ENCODE measurements at regions not wholly inside any gene's neighbourhood (a gene's known extent, or its start where the extent isn't known, plus 50 kb on each side); places are given as distances from the start of the nearest gene placed in this dataset.
"Not testable (repeated sequence)": the region's sequence is repeated elsewhere in the genome, so short reads cannot be mapped to it uniquely, and the experiment has no call there.

GRCh38 chr11:69218946-69219720 is 63.4 kb downstream of the SMIM38 start:
- no peak for DNase-seq (ENCODE audit: low read depth in 4 of 4, low spot score in 2 of 4)

DNA sequence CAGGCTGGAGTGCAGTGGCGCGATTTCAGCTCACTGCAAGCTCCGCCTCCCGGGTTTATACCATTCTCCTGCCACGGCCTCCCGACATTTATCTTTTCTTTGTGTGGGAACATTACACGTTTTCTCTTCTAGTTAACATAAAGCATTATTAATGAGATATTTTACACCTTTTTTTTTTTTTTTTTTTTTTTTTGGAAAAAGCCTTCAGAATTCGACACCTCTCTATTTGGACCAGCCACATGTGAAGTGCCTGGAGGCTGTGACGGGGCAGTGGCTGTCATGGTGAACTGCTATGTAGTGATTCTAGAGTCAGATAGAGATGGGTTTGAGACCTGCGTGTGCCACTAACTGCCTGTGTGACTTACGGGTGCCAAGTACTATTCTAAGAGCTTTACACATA is 64.3 kb downstream of the SMIM38 start:
- DNase-seq (ENCODE audit: low read depth in 4 of 4, low spot score in 2 of 4): no peak

DNA sequence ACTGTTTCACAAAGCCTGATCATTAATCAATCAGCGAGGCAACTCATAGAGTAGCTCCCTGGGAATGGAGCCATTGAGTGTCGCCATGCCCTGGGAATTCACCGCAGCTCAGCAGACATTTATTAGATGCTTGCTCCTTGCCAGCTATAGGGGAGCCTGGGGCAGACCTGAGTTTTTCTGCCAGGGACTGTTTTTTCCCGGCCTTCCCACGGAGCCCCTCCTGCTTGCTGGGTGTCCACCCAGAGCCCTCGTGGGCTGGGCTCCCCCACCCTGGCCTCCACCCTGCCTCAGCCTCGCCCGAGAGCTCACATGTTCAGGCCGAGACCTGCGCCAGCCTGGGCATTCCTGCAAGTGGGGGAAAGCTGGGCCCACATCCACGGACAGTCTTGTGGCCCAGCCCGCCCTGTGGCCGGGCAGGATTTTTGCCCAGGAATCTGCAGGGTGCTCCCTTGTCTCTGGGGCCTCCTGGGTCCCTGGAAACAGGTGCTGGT is 64.9 kb downstream of the SMIM38 start:
- no peak for DNase-seq (ENCODE audit: low read depth in 4 of 4, low spot score in 2 of 4)

DNA sequence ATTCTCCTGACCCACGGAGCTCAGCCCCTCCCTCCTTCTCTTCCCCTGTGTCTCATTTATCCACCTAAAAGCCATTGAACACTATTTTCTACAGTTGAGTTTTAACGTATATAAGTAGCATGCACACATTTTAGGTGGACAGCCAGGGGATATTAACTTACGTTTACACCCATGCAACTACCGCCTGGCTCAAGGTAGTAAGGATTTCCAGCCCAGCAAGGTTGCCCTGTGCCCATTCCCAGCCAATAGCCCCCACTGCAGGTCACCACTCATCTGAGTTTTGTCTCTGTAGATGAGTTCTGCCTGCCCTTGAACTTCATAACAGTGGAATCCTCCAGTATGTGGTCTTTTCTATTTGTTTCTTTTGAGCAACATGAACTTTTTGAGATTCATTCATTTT is 65.4 kb downstream of the SMIM38 start:
- DNase-seq (ENCODE audit: low read depth in 4 of 4, low spot score in 2 of 4): no peak

DNA sequence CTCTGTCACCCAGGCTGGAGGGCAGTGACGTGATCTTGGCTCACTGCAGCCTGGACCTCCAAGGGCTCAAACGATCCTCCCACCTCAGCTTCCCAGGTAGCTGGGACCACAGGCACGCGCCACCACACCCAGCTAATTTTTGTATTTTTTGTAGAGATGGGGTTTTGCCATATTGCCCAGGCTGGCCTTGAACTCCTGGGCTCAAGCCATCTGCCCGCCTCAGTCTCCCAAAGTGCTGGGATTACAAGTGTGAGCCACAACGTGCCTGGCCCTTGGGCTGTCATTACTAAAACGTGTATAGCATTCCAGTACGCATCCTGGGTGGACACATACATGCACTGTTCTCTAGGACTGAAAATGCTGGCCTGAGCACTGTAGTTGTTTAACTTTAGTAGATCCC is 65.9 kb downstream of the SMIM38 start:
- DNase-seq (ENCODE audit: low read depth in 4 of 4, low spot score in 2 of 4): not testable (repeated sequence)

GRCh38 chr11:69227271-69227670 is 66.7 kb upstream of the MYEOV start:
- no peak for DNase-seq (ENCODE audit: low read depth in 4 of 4, low spot score in 2 of 4)

- DNase-seq (ENCODE audit: low read depth in 4 of 4, low spot score in 2 of 4): no peak
Measured at GRCh38 chr11:69229511-69229910, 64.4 kb upstream of the MYEOV start.

DNA sequence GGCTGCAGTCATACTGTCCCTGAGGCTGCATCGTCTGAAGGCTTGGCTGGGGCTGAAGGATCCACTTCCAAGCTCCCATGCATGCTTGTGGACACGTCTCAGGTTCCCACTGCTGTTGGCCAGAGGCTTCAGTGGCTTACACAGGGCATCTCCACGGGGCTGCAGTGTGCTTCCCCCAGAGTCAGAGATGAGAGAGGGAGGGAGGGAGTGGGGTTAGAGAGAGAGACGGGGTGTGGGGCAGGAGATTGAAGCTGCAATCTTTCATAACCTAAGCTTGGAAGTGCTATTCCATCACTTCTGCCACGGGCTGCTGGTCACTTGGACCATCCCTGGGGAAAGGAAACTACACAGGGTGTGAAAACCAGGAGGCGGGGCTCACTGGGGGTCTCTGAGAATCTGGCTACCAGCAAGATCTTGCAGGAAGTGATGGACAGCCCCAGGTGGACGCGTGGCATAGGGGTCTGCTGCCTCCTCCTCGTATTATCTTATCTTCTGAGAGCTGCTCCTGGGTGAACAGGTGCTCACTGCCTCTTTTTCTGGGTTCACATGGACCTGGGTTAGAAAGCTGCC is 63.0 kb upstream of the MYEOV start:
- no peak for DNase-seq (ENCODE audit: low read depth in 4 of 4, low spot score in 2 of 4)

- DNase-seq (ENCODE audit: low read depth in 4 of 4, low spot score in 2 of 4): no peak
Measured at GRCh38 chr11:69231466-69232018, 62.4 kb upstream of the MYEOV start.

DNA sequence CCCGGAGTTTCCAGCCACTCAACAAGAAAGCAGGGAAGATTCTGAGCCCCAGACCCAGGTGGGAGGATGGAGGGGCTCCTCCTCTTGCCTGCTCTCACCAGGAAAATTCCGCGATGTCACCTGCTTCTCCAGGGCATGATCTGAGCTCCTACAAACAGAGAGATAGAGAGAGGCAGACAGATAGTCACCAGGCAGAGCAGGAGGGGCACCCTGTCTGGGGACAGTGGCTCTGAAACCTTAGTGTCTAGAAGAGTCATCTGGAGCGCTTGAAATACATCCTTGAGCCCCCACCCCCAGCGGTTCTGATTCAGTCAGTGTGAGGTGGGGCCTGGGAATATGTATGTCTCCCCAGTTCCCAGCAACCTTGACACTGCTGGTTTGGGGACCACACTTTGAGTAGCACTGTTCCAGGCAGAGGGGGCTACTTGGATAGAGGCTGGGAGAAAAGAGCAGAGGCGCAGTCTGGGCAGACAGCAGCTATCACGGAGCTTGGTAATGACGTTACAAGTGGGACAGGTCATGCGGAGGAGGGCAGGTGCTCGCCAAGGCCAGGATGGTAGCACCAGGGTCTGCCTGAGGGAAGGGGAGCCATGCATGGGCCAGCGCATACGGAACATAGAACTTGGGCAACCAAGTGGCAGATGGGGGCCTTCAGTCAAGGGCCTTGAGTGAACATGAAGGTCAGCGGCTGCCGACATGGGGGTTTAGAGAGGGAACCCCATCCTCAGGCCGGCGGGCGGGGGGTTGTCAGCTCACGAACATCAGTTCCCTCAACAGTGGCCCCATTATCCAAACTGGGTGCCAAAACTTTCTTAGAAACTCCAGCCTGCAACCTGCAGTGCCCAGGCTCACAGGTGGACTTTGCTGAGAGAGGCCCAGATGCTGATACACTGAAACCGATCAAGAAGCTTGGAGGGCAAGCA is 60.9 kb upstream of the MYEOV start:
- DNase-seq (ENCODE audit: low read depth in 4 of 4, low spot score in 2 of 4): no peak

DNA sequence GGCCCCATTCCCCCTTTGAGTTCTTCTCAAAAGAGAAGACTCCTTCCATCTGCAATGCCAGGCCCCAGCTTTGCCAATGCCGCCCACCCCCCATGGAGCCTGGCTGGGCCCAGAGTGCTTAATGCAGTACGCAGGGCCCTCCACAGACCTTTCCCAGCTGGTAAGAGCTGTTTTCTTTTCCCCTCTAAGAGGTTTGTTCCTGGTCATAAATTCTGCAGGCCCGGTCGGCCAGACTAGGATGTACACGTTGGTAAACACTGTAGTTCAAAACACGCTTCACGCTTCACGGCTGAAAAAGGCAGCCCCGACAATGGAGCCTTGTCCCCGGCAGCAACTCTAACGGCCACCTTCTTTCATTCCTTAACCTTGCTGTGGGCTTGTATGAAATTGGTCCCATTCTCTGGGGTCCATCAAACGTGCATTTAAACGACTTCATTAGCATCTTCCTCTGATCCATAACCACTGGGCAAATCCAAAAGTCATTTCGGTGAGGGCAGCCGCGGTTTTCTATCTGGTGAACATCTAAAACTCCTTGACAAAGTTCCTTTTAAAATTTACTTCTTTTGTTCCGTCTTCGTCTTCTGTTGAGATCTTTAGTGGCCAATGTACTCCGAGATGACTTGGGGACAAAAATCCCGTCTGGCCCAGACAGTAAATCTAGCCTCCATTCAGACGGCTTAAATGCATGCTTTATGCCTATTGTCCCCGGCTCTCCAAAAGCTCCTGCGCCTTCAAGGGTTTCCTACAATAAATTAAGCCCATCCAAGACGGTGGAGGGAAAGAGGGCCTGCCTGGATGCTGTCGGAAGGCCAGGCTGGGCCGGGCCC is 60.0 kb upstream of the MYEOV start:
- peak in 1 of 4 donors; percentile 56 for DNase-seq (ENCODE audit: low read depth in 4 of 4, low spot score in 2 of 4)

DNA sequence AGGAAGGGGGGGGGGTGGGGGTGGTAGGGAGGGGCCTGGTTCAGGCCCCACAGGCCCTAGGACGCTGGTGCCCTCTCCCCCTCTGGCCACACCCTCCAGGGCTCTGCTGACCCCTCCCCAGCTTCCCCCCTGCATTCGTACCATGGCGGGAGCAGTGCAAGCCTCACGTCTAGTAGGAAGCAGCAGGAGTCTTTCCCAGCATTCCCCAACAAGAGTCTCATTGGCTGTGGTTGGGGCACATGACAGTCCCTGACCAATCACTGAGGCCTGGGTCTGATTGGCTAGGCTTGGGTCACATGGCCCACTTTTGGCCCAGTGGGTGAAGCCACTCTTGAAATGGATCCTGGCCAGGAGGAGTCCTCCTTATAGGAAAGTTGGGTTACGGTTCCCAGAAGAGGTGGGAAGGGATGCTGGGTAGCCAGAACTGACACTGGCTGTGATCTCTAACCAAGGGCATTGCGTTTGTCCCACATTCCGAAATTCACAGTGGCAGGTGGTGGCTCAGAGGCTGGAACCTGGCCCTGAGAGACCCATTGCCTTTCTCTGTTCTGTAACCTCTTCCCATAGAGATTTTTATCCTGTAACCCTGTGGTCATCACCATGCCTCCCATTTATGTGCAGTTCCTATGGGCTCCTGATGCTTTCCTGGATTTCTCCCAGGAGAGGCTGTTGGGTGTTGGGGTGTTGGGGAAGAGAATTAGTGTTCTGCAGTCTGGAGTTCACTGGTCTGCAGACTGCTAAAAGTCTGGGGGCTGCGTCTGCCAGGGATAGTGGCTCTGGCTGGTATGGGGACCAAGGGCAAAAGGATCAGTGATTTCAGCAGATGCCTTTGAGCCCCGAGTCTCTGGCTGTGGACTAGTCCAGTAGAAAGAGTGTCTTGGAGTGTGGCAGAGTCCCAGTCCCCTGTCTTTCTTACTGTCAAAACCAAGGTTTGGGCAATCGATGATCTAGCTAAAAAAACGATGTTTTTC is 58.9 kb upstream of the MYEOV start:
- no peak for DNase-seq (ENCODE audit: low read depth in 4 of 4, low spot score in 2 of 4)

GRCh38 chr11:69238573-69239351 is 55.2 kb upstream of the MYEOV start:
- DNase-seq (ENCODE audit: low read depth in 4 of 4, low spot score in 2 of 4): no peak

DNA sequence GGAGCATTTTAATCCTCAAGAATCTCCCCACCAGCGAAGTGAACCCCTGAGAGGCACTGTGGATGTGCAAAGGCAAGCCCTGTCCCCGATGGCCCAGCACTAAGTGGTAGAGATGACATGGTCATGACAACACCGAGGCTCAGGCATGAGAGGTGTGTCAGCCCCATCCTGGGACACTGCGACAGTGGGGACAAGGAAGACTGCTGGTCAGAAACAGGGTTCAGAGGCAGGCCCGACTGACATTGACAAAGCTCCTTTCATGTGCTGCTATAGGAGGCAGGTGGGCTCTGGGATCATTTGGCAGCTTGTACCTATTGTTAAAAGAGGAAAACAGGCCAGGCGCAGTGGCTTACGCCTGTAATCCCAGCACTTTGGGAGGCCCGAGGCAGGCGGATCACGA is 54.3 kb upstream of the MYEOV start:
- no peak for DNase-seq (ENCODE audit: low read depth in 4 of 4, low spot score in 2 of 4)

DNA sequence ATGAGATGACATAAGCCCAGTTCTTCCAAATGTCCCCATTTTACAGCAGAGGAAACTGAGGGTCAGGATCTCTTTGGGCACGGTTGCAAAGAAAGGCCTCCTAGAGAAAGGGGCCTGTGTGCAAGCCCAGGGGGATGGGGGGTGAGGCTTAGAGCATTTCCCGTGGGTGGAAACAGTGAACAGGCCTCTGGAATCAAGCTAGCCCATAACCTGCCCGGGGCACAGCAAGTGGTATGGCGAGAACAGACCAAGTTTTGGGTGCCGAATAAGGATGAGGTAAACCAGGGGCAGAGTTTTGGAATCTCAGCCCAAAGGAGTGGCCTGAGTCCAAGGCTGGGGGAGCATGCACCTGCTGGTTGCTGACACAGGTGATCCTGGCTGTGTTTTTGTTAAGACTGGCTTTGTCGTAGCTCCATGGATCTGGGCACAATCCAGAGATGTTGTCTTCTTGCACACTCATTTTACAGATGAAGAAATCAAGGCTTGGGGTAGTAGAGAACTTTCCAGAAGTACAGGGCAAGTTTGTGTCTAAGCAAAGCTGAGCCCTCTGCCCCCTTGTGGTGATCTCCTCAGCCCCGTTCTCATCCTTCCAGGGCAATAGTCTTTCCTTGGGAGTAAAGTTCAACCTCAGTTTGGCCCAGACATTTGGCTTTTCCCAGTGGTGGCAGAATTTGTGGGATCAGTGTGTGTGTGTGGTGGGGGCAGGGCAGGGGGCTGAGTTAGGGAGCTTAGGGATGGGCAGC is 53.5 kb upstream of the MYEOV start:
- DNase-seq (ENCODE audit: low read depth in 4 of 4, low spot score in 2 of 4): no peak

DNA sequence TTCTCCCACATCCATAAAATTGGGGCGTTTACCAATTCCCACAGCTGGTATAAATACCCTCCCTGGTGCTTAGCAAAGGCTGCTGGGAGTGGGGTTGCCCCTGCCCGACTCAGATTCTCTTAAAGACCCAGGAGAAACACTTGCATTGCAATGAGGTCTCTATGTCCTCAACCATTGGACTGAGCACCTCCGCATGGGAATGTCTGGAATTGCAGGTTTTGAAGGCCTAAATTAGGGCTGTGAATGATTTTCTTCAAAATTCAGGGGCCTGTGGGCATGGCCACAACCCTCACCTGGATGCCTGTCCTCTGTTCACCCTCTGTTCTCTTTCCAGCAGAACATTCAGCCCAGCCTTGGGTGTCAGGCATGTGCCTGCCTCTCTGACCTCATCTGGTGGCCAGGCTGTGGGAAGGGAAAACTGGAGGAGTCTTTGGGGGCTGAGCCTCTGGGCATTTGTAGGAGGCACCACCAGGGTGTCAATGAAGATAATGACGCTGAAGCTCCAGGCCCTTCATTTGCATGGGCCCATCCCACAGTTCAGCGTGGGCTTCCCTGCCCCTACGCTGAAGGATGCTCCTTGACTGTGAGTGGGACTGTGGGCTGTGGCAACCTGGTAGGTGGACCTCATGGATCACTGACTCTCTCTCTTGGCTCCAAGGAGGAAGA is 52.7 kb upstream of the MYEOV start:
- DNase-seq (ENCODE audit: low read depth in 4 of 4, low spot score in 2 of 4): no peak

DNA sequence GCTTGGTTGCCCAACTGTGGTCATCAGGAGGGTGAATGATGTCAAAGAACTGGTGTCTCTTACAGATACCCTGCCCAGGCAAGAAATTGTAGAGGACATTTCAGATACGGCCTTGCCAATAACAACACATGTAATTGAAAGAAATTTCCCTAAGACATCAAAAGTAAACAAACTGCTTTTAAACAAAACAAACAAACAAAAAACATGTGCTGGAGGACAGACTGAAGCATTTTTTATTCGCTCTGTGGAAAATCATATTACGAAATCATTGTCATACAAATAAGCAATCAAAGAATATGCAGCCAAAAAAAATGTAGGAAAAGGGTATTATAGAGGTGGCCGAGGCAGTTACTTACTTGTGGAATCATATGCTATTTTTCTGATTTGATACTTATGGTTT is 52.1 kb upstream of the MYEOV start:
- no peak for DNase-seq (ENCODE audit: low read depth in 4 of 4, low spot score in 2 of 4)

Data from left renal cortex interstitium (tissue), 4 donors.